NCI-H774 (cell line): ENCODE measurements at regions not wholly inside any gene's neighbourhood (a gene's known extent, or its start where the extent isn't known, plus 50 kb on each side); places are given as distances from the start of the nearest gene placed in this dataset.
"Not testable (repeated sequence)": the region's sequence is repeated elsewhere in the genome, so short reads cannot be mapped to it uniquely, and the experiment has no call there.

ENCODE experiments used
- DNase-seq: peaks from one replicate; lab custom pipeline; 2025; lab: John Stamatoyannopoulos, UW

DNA sequence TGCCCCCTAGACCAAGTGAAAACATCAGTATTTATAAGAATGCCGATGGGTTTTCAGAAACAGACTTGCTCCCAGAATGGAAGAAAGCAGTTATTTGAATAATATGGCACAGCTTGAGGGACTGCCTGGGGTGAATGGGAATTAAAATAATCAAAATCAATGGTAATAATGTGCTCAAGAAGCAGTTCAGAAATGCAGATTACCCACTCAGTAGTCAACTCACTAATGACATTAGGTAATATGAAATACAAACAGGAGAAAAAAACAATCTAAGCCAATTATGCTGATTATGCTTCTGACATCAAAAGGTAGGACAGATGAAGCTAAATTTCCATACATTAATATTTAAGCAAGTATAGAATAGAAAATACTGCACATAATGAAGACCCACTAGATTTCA lies 179.3 kb downstream of the ENC1 start:
- DNase-seq: no peak

DNA sequence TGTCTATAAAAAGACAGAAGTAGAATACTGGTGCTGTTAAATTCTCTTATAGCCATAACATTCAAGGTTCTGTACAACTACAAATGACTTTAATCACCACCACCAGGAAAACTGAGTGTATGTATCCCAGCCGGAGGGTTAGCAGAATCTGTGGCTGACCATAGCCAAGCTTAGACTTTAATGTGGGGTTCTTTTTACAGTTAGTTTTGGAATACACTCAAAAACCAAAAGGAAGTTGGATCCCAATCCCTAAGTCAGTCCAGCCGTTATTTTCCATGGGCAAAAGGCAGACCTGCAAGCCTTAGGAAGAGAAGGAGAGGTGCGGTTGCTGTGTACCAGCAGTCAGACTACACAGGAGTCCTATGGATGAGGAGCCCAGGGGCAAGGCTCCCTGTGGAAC lies 179.8 kb downstream of the ENC1 start:
- DNase-seq: no peak

DNA sequence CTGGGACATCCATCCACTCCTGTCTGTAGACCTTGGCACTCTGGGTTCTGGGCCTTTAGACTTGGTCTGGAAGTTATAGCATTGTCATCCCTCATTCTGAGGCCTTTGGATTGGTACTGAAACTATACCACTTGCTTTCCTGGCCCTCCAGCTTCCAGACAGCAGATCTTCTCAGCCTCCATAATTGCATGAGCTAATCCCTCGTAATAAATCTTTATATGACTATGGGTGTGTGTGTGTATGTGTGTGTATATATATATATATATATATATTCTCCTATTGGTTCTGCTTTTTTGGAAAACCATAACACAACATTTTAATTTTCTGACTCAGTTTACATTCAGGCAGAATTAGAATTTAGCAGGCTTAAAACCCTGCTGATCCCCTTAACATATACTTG lies 180.5 kb downstream of the ENC1 start:
- no peak for DNase-seq

DNA sequence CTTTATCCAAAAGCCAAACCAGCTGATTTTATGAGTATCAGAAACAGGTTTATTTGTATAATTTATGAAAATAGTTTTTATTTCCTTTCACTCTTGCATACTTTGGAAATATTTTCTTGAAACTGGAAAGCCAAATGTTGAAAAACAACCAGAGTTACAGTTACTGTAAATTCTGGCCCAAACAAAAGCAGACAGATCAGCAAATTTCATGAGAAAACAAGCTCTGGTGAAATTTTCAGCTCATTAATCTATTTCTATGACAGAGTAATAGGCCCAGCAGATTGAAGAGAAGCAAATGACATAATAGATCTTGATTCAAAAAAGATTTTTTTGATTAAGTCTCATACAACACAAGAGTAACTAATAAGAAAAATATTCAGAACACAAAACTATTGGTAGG lies 182.7 kb downstream of the ENC1 start:
- no peak for DNase-seq

DNA sequence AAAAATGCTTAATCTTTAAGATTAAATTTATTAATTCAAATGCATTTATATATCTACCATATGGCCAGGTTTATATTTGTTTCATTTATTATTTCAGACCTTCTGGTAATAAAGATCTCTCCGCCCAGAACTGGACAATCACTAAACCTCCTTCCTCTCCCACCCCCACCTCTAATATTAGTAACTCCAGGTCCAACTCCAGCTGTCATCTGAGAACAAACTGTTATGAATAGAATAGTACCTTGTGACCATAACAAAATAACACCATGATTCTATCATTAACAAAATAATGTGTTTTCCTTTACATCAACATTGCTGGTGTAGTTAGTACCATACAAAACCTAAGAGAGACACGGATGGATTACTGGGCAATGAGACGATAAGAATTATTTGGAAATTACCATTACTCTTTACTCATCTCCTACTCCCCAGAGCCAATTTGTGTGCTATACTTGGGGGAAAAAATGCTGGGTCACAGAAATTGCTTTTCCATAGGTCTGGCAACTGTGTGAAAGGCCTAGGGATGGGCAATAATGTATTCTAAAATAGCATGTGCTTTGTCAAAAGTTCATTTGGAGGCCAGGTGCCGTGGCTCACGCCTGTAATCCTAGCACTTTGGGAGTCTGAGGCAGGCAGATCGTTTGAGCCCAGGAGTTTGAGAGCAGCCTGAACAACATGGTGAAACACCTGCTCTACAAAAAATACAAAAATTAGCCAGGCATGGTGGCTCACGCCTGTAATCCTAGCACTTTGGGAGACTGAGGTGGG lies 186.1 kb downstream of the ENC1 start:
- DNase-seq: no peak

DNA sequence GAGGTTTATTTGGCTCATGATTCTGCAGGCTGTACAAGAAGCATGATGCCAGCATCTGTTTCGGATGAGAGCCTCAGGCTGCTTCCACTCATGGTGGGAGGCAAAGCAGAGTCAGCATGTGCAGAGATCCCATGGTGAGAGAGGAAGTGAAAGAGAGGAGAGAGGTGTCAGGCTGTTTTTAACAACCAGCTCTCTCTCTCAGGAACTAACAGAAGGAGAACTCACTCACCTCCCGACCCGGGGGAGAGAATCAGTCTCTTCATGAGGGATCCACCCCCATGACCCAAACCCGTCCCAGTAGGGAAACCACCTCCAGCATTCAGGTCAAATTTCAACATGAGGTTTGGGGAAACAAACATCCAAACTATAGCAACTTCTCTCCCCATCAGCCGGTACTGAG lies 187.7 kb downstream of the ENC1 start:
- no peak for DNase-seq

DNA sequence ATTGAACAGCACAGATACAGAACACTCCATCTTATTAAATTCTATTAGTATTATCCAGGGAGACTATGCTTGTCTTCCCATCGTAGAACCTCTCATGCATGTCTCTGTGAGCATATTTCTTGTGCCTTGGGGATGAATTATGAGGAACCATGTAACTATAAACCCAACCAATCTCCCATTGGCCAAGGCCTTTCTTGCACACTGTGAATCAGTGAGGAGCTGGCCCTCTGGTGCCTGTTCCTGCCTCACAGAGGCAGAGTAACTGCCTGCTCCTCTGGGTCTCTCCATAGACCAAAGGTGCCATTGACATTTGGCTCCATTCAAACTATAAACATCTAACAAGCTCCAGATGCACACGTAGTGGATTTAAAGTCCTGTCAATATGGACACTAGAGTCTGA lies 190.4 kb downstream of the ENC1 start:
- DNase-seq: no peak

DNA sequence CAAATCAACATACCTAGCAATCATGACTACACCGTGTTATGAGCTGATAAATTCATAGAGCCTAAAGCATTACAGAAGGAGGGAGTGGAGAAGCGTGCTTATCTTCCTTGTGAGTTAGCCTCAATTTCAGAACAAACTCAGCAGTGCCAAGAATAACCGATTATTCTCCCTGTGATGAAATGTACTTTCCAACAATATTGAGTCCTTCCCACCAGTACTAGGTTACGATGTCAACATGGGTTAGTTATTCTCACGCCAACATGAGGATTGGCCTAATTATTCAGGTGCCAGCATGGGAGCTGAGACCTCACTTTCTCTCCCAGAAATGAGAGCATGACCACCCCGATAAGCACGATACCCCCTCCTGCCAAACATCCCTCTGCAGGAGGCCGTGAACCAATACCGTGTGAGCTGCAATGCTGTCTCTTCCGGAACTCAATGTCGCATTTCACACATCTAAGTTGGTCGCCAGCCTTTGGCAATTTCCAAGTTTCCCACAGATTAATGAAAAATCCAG lies 193.7 kb downstream of the ENC1 start:
- no peak for DNase-seq

DNA sequence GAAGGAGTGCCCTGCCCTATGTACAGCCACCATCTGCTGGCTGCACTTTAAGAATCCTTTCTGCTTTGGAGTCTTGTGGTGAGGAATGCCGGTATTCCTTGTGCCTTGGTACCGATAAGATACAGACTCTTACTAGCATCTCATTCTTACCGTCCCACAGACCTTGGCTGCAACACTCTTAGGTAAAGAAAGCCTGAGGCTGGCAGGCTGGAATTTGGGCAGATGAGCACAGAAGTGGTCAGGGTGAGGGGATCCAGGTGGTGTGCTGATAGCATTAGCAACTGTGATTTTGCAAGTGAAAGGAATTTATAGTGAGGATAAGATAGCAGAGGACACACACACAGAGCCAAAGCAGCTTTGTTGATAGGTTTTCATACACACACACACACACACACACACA lies 198.1 kb downstream of the ENC1 start:
- no peak for DNase-seq

DNA sequence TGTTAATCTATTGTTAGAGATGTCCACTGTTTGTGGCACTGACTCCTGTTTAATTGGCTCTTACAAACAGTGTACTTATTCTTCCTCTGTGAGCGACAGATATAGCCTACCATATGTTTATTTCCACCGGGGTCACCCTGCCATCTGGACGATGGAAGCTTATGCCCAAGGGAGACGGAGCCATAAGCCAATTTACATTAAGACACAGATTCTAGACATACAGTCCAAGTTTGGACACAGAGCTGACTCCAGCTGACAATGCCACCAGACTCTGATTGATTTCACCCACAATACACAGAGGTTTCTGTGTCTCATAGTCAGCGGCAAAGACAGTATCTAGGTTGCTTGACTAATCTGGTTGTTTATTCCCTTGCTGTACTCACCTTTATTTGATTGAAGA lies 198.9 kb downstream of the ENC1 start:
- DNase-seq: no peak

DNA sequence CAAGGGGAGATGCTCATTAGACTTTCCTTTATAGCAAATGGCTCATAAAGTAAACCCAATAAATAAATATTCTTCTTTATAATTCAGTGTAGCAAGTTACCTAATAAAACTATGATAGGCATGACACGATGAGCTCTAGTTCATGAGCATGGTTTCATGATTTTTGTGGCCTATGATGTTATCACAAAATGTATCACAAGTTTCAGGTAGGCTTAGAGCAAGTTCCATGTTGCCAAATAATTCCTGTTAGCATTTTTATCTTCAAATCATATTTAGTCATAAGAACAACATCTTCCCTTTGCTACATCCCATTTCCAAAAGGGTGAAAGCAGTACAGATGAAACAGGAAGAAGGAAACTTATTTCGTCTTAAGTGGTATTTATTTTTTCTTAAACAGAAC lies 200.2 kb downstream of the ENC1 start:
- no peak for DNase-seq

DNA sequence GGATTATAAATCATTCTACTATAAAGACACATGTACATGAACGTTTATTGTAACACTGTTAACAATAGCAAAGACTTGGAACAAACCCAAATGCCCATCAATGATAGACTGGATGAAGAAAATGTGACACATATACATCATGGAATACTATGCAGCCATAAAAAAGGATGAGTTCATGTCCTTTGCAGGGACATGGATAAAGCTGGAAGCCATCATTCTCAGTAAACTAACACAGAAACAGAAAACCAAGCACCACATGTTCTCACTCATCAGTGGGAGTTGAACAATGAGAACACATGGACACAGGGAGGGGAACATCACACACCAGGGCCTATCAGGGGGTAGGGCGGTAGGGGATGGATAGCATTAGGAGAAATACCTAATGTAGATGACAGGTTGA lies 202.7 kb downstream of the ENC1 start:
- DNase-seq: not testable (repeated sequence)

DNA sequence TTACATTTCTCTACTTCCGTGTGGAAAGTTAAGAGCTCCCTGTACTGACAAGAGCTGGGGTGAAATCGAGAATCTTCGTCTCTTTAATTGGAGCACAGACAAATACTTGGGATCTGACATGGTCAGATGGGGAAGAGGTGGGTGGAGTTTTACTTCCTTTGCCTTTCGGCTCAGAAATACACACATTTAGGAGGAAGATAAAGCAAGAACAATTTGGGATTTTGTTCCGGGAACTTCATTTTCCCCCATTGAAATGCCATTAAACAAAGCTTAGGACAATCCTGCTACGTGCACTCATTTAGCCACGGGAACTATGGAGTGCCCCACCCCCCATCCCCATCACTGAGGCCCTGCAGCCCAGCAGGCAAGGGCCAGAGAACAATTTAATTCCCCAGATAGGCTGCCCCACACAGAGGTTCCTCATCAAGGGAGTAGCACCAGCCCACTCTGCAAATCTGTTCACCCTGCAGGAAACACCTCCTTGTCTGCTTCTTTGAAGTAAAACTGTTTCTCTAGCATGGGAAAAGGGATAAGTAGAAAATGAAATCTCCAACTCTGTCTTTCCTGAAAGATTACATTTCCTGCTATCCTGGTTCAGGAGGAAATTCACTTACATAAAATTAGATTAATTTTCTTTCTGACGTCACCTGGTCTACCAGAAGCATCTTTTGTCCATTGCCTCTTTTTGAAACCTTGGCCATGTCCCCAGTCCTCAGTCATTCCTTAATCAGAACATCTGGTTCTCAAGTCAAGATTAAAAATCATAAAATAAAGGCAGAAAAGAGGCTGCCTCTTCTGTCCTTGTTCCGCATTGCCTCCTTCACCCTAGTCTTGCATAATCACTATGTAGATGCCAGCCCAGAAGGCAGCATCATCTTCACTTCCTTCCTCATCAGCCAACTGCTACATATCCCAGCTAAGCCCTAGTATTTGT lies 206.4 kb downstream of the ENC1 start:
- no peak for DNase-seq

DNA sequence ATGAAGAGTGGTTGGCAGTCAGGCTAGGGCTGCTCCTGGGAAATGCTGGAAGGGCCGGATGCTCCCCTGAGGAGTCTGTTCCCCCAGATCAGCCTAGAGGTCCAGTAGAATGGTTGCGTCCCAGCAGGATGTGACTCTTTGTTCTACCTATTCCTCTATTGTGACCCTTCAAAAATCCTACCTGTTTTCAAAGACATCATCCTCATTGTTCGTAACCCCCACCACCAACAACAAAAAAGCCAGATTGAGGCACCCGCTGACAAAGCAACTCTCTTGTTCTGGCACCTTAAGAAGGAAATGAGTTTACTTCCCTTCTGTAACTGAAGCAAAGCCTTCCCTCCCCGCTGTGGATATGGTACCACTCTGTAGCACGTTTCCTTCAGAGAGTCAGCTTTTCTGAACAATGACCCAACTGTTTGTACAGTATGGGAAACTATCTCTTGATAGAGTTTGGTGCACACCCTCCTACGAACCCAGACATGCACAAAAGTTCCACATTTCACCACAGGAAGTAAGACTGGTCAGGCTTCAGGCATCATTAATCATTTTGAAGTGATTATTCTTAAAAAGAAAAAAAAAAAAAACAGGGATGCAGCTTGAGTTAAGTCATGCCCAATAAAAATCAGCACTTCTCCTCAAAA lies 207.2 kb downstream of the ENC1 start:
- no peak for DNase-seq

DNA sequence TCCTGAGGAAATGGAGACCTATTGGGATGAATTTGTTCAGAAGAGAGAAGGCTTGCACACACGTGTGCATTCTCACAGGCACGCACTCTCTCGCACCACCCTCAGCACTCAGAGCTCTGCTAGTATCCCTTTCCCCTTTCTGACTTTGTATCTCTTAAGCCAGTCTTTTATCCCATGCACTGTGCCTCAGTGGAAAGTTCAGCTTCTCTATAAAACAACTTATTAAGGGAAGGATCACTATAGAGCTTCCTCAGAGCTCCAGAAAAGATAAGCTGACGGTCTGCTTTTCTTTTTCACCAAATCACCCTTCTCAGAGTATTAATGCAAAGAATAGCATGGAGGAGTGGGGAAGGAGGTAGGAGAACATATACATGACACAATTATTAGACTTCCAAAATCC lies 207.8 kb downstream of the ENC1 start:
- no peak for DNase-seq

DNA sequence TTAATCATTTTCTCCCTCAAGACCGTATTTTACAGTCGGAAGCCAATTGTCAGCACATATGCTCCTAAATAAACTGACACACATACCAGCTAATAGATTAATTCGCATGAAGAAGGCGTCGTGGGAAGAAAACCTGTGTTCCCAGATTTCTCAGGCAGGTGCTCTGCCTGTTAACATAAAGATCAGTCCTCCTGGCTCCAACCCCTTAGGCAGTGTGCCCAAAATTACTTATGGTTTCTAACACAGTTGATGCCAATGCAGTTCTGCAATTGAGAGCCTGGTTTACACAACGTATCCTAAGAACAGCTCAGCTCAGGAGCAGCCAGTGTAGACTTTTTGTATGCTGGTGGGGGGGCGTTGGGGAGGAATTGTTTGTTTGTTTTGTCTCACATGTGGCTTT lies 208.3 kb downstream of the ENC1 start:
- DNase-seq: peak; percentile 24

DNA sequence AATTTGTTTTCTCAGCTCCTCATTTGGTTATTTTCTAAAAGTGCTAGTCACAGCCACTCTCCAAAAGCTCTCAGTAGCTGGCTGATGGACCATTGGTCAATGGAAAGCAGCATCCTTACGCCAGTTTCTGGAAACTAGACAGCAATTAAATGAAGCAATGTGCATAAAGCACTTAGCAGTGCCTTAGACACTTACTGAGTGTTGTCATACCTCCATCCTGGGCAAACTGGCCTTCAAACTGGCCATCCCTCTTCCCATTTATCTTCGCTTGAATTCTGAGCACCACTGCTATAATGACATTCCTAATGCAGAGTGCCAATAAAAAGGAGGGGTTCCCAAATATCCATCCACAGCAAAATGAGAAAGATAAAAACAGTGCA lies 209.2 kb downstream of the ENC1 start:
- DNase-seq: no peak

DNA sequence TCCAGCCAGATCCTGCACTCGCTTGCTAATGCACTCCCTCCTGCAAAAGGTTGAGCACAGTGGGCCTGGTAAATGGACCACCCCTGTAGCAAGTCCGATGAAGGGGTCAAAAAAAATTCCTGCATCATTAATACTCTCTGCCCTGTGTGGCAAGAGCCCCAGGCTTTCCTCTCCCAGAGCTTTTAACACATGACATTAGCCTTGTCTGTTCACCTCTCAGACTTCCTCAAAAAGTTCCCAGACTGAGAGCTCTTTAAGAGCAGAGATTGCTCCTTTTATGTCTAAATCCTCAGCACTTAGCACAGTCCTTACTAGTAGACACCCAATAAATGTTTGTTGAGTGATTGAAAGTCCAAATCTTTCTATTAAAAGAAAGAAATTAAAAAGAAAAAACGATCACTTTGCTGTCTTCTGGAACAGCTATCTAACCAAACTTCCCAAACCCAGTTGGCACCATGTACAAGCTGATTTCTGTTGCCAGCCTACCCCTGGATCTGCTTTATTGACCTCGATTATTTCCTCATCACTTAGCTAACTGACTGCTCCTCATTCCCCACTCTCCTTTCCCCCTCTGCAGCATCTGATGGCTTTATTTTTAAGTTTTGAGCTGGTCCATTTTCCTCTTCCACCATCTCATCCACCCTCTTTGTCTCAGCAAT lies 209.8 kb downstream of the ENC1 start:
- DNase-seq: no peak

DNA sequence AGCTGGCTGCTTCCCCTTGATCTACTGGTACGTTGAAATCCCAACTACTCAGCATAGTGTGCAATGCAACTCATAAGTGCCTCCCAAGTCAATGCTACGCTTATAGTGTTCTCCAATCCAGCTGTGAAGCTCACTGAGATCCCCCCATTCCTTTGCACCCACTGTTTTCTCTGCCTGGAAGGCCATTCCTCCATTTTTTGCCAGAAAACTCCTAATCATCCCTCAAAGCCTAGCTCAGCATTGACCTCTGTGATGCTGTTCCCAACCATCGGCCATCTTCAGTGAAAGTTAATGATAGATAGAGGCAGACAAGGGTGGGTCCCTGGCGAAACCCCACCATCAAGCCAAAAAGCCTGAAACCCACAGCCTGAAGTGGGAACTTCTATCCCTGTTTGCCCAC lies 211.0 kb downstream of the ENC1 start:
- no peak for DNase-seq

DNA sequence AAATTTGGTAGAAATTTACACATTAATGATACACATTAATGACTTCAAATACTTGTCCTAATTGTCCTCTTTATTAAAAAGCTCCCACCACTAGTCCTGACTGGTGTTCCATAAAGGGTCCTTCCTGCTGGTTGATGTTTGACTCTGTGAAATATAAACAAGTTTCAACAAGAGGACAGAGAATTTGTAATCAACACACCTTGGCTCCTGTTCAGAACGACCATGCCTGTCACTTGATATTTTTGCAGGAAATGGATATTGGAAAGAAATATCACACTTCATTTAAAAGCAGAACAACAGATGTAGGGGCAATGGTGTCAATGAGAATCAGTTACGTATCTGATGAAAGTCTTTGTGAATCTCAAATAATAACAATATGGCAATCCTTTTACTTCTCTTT lies 211.7 kb downstream of the ENC1 start:
- DNase-seq: no peak

DNA sequence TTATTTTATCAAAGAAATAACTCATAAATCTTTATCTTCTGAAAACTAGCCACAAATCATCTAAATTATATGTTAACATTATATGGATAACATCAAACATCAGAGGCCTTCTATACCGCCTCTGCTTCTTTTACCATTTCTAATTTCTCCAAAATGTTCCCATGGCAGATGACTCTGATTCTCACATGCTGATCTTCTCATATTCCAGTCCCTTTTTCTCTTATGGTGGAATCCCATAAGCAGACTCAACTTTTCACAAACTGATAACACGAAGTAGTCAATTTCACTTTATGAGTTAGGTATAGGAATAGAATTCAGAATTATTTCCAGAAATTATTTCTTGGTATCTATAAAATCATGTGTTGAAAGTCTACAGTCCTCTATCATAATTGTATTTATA lies 212.3 kb downstream of the ENC1 start:
- DNase-seq: no peak

DNA sequence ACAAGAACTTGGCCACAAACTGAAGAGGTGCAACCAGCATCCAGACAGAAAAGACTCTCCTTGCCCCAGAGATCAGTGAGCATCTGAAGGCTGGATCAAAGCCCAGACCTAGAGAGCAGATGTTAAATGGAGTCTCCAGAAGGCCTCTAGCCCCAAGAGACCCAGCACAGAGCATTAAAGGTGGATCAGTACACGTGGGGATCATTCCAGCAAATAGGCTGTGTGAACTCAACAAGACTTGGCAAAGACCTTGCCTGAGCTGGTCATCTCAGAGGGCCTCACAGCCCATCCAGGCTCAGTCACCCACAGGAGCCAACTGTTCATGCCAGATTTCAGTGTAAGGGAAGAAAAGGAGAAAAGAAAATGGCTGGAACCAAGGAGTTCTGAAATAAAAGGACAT lies 214.0 kb downstream of the ENC1 start:
- no peak for DNase-seq
